ENCODE measurements at regions not wholly inside any gene's neighbourhood (a gene's known extent, or its start where the extent isn't known, plus 50 kb on each side); places are given as distances from the start of the nearest gene placed in this dataset.

- no peaks in the 10 kb centered on the region for H3K36me3 ChIP-seq (ENCODE audit: control insufficient read depth in 3 of 3, insufficient read depth in 3 of 3, low read length in 3 of 3)
- H3K27me3 ChIP-seq (ENCODE audit: control insufficient read depth in 3 of 3, insufficient read depth in 3 of 3, low read length in 3 of 3), result no peaks in the 10 kb centered on the region
- H3K9ac ChIP-seq (ENCODE audit: low read depth in 1 of 3, low read length in 3 of 3), result no peak overlapping the region
- H3K4me3 ChIP-seq (ENCODE audit: low read length in 3 of 3), result no peak overlapping the region
- H3K27ac ChIP-seq (ENCODE audit: low read depth, low read length), result no peak overlapping the region
- H3K9me3 ChIP-seq (ENCODE audit: control insufficient read depth in 3 of 3, low read length in 3 of 3), result no peaks in the 10 kb centered on the region
- no peaks in the 10 kb centered on the region for H3K4me1 ChIP-seq (ENCODE audit: control insufficient read depth in 3 of 3, insufficient read depth in 3 of 3, low read length in 3 of 3)
Measured at GRCh38 chr4:27701606-27702005, 841.0 kb downstream of the STIM2 start.

DNA sequence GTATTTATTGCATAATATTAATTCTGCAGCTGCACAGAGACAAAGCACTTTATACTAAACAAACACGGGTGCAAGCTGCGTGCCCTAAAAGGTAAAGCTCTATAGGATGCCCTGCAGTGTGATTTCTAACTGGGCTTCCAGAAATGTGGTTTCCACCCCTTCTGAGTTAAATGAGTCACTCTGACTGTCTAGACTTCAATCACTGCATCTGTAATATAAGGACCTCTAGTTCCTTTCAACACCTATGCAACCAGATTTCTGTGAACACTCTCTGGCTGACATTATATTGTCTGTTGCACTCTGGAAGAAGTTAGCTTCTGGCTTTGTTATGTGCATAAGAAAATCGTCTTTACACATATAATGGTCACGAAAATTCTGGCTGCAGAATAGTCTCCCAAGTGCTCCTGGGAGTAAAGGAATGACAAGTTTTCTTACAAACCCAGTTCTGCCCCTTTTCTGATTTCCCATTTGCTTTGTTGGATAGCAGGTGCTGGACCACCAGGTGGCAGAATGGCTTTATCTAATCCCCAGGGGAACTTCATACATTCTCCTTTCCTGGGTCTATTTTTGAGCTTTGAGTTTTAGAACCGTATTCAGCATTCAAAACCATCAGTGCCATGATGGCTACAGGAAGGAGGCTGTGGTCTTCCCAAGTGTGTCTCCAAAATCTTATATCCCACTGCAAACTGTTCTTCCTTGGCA is 842.2 kb downstream of the STIM2 start:
- H3K27ac ChIP-seq (ENCODE audit: low read depth, low read length), result no peak overlapping the region
- H3K9me3 ChIP-seq (ENCODE audit: control insufficient read depth in 3 of 3, low read length in 3 of 3), result no peaks in the 10 kb centered on the region

GRCh38 chr4:27703771-27704170 is 843.1 kb downstream of the STIM2 start:
- Histone ChIP-seq H3K4me1 (ENCODE audit: control insufficient read depth in 3 of 3, insufficient read depth in 3 of 3, low read length in 3 of 3) (no peaks in the 10 kb centered on the region), H3K9ac (ENCODE audit: low read depth in 1 of 3, low read length in 3 of 3) (no peak overlapping the region), H3K27me3 (ENCODE audit: control insufficient read depth in 3 of 3, insufficient read depth in 3 of 3, low read length in 3 of 3) (no peaks in the 10 kb centered on the region), H3K36me3 (ENCODE audit: control insufficient read depth in 3 of 3, insufficient read depth in 3 of 3, low read length in 3 of 3) (no peaks in the 10 kb centered on the region), H3K4me3 (ENCODE audit: low read length in 3 of 3) (no peak overlapping the region), H3K27ac (ENCODE audit: low read depth, low read length) (no peak overlapping the region), H3K9me3 (ENCODE audit: control insufficient read depth in 3 of 3, low read length in 3 of 3) (no peaks in the 10 kb centered on the region)

More for the DNA sequence above, 842.2 kb downstream of the STIM2 start:
- Histone ChIP-seq H3K4me1 (ENCODE audit: control insufficient read depth in 3 of 3, insufficient read depth in 3 of 3, low read length in 3 of 3) (no peaks in the 10 kb centered on the region), H3K27me3 (ENCODE audit: control insufficient read depth in 3 of 3, insufficient read depth in 3 of 3, low read length in 3 of 3) (no peaks in the 10 kb centered on the region), H3K4me3 (ENCODE audit: low read length in 3 of 3) (no peak overlapping the region), H3K36me3 (ENCODE audit: control insufficient read depth in 3 of 3, insufficient read depth in 3 of 3, low read length in 3 of 3) (no peaks in the 10 kb centered on the region), H3K9ac (ENCODE audit: low read depth in 1 of 3, low read length in 3 of 3) (no peak overlapping the region)

GRCh38 chr4:27711041-27711440 is 850.4 kb downstream of the STIM2 start:
- H3K9ac ChIP-seq (ENCODE audit: low read depth in 1 of 3, low read length in 3 of 3), result no peak overlapping the region
- H3K9me3 ChIP-seq (ENCODE audit: control insufficient read depth in 3 of 3, low read length in 3 of 3), result no peaks in the 10 kb centered on the region
- no peaks in the 10 kb centered on the region for H3K4me1 ChIP-seq (ENCODE audit: control insufficient read depth in 3 of 3, insufficient read depth in 3 of 3, low read length in 3 of 3)
- H3K27me3 ChIP-seq (ENCODE audit: control insufficient read depth in 3 of 3, insufficient read depth in 3 of 3, low read length in 3 of 3), result no peaks in the 10 kb centered on the region
- H3K27ac ChIP-seq (ENCODE audit: low read depth, low read length), result no peak overlapping the region
- H3K36me3 ChIP-seq (ENCODE audit: control insufficient read depth in 3 of 3, insufficient read depth in 3 of 3, low read length in 3 of 3), result no peaks in the 10 kb centered on the region
- H3K4me3 ChIP-seq (ENCODE audit: low read length in 3 of 3), result no peak overlapping the region

- no peaks in the 10 kb centered on the region for H3K9me3 ChIP-seq (ENCODE audit: control insufficient read depth in 3 of 3, low read length in 3 of 3)
- no peaks in the 10 kb centered on the region for H3K36me3 ChIP-seq (ENCODE audit: control insufficient read depth in 3 of 3, insufficient read depth in 3 of 3, low read length in 3 of 3)
- no peaks in the 10 kb centered on the region for H3K4me1 ChIP-seq (ENCODE audit: control insufficient read depth in 3 of 3, insufficient read depth in 3 of 3, low read length in 3 of 3)
- H3K4me3 ChIP-seq (ENCODE audit: low read length in 3 of 3), result no peak overlapping the region
- no peak overlapping the region for H3K27ac ChIP-seq (ENCODE audit: low read depth, low read length)
- no peak overlapping the region for H3K9ac ChIP-seq (ENCODE audit: low read depth in 1 of 3, low read length in 3 of 3)
- H3K27me3 ChIP-seq (ENCODE audit: control insufficient read depth in 3 of 3, insufficient read depth in 3 of 3, low read length in 3 of 3), result no peaks in the 10 kb centered on the region
Measured at GRCh38 chr4:27714073-27714472, 853.4 kb downstream of the STIM2 start.

GRCh38 chr4:27716693-27717430 is 856.2 kb downstream of the STIM2 start:
- Histone ChIP-seq H3K36me3 (ENCODE audit: control insufficient read depth in 3 of 3, insufficient read depth in 3 of 3, low read length in 3 of 3) (no peaks in the 10 kb centered on the region), H3K4me1 (ENCODE audit: control insufficient read depth in 3 of 3, insufficient read depth in 3 of 3, low read length in 3 of 3) (no peaks in the 10 kb centered on the region), H3K9ac (ENCODE audit: low read depth in 1 of 3, low read length in 3 of 3) (no peak overlapping the region), H3K27me3 (ENCODE audit: control insufficient read depth in 3 of 3, insufficient read depth in 3 of 3, low read length in 3 of 3) (no peaks in the 10 kb centered on the region), H3K9me3 (ENCODE audit: control insufficient read depth in 3 of 3, low read length in 3 of 3) (no peaks in the 10 kb centered on the region), H3K4me3 (ENCODE audit: low read length in 3 of 3) (no peak overlapping the region), H3K27ac (ENCODE audit: low read depth, low read length) (no peak overlapping the region)

DNA sequence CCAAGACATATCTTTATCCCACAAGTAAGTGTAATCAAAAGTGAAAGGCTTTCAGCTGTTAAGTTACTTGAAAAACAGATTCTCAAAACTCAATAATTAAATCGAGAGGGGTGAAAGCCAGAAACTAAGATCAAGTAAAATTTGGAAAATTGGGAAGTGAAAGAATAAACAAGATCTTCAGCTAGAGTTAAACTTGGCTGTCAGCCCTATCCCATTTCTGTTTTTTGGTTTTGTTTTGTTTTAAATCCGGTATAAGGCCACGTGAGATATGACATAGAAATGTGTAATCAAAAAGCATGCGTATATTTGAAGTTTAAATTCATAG is 856.8 kb downstream of the STIM2 start:
- Histone ChIP-seq H3K27ac (ENCODE audit: low read depth, low read length) (no peak overlapping the region), H3K4me1 (ENCODE audit: control insufficient read depth in 3 of 3, insufficient read depth in 3 of 3, low read length in 3 of 3) (no peaks in the 10 kb centered on the region), H3K9ac (ENCODE audit: low read depth in 1 of 3, low read length in 3 of 3) (no peak overlapping the region), H3K4me3 (ENCODE audit: low read length in 3 of 3) (no peak overlapping the region), H3K36me3 (ENCODE audit: control insufficient read depth in 3 of 3, insufficient read depth in 3 of 3, low read length in 3 of 3) (no peaks in the 10 kb centered on the region), H3K9me3 (ENCODE audit: control insufficient read depth in 3 of 3, low read length in 3 of 3) (no peaks in the 10 kb centered on the region), H3K27me3 (ENCODE audit: control insufficient read depth in 3 of 3, insufficient read depth in 3 of 3, low read length in 3 of 3) (no peaks in the 10 kb centered on the region)

DNA sequence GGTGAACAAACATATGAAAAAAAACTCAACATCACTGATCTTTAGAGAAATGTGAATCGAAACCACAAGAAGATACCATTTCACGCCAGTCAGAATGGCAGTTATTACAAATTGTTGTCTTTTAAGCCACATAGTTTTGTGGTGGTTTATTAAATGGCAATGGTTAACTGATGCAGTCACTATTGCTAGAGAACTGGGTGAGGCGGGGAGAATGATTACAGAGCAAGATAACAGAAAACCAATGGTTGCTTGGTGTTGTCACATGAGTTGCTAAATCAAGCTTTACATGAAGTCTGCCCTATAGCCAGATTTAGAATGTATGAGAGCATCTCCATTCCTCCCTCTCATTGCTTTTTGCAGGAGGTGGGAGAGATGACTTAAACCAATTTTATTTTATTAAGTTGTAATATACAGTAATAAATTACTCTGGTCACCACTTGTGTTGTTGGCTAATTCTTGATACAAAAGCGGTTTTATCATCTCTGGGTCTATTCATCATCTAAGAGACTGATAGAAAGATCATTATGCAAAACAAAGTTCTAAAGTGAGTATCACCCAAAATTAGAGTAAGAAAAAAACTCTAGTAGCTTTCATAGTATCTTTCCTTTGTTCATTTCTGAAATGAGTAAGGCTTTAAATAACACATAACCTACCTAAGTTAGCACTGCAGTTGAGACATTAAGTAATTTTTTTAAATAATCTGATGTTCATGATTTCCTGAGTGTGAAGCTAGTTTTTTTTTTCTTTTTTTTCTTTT is 859.5 kb downstream of the STIM2 start:
- Histone ChIP-seq H3K27ac (ENCODE audit: low read depth, low read length) (no peak overlapping the region), H3K36me3 (ENCODE audit: control insufficient read depth in 3 of 3, insufficient read depth in 3 of 3, low read length in 3 of 3) (no peaks in the 10 kb centered on the region), H3K27me3 (ENCODE audit: control insufficient read depth in 3 of 3, insufficient read depth in 3 of 3, low read length in 3 of 3) (no peaks in the 10 kb centered on the region), H3K9me3 (ENCODE audit: control insufficient read depth in 3 of 3, low read length in 3 of 3) (no peaks in the 10 kb centered on the region), H3K4me1 (ENCODE audit: control insufficient read depth in 3 of 3, insufficient read depth in 3 of 3, low read length in 3 of 3) (no peaks in the 10 kb centered on the region), H3K4me3 (ENCODE audit: low read length in 3 of 3) (no peak overlapping the region), H3K9ac (ENCODE audit: low read depth in 1 of 3, low read length in 3 of 3) (no peak overlapping the region)

GRCh38 chr4:27721193-27721592 is 860.6 kb downstream of the STIM2 start:
- H3K9ac ChIP-seq (ENCODE audit: low read depth in 1 of 3, low read length in 3 of 3), result no peak overlapping the region
- H3K27me3 ChIP-seq (ENCODE audit: control insufficient read depth in 3 of 3, insufficient read depth in 3 of 3, low read length in 3 of 3), result no peaks in the 10 kb centered on the region
- H3K4me3 ChIP-seq (ENCODE audit: low read length in 3 of 3), result no peak overlapping the region
- no peaks in the 10 kb centered on the region for H3K4me1 ChIP-seq (ENCODE audit: control insufficient read depth in 3 of 3, insufficient read depth in 3 of 3, low read length in 3 of 3)
- no peaks in the 10 kb centered on the region for H3K36me3 ChIP-seq (ENCODE audit: control insufficient read depth in 3 of 3, insufficient read depth in 3 of 3, low read length in 3 of 3)
- no peaks in the 10 kb centered on the region for H3K9me3 ChIP-seq (ENCODE audit: control insufficient read depth in 3 of 3, low read length in 3 of 3)
- no peak overlapping the region for H3K27ac ChIP-seq (ENCODE audit: low read depth, low read length)

DNA sequence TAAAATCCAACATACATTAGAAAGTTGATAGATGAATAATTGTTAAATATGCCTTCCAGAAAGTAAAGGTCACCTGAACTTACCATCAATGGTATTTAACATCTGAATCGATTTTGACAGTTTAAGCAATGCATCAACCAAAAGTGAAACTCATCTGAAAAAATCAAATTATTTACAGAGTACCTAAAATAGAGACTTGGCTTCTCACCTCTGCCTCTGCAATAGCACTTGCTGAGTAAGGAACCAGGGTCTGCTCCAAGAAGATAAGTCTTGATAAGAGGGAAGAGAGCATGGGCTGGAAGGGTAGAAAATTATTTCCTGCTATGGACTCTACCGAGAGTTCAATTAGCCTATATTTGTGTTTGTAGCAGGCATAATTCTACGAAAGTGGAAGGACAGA is 868.3 kb downstream of the STIM2 start:
- no peak overlapping the region for H3K27ac ChIP-seq (ENCODE audit: low read depth, low read length)
- H3K4me3 ChIP-seq (ENCODE audit: low read length in 3 of 3), result no peak overlapping the region
- no peaks in the 10 kb centered on the region for H3K36me3 ChIP-seq (ENCODE audit: control insufficient read depth in 3 of 3, insufficient read depth in 3 of 3, low read length in 3 of 3)
- H3K9ac ChIP-seq (ENCODE audit: low read depth in 1 of 3, low read length in 3 of 3), result no peak overlapping the region
- H3K9me3 ChIP-seq (ENCODE audit: control insufficient read depth in 3 of 3, low read length in 3 of 3), result no peaks in the 10 kb centered on the region
- H3K4me1 ChIP-seq (ENCODE audit: control insufficient read depth in 3 of 3, insufficient read depth in 3 of 3, low read length in 3 of 3), result no peaks in the 10 kb centered on the region
- no peaks in the 10 kb centered on the region for H3K27me3 ChIP-seq (ENCODE audit: control insufficient read depth in 3 of 3, insufficient read depth in 3 of 3, low read length in 3 of 3)
